ENCODE measurements at regions not wholly inside any gene's neighbourhood (a gene's known extent, or its start where the extent isn't known, plus 50 kb on each side); places are given as distances from the start of the nearest gene placed in this dataset.
"Not testable (repeated sequence)": the region's sequence is repeated elsewhere in the genome, so short reads cannot be mapped to it uniquely, and the experiment has no call there.

DNA sequence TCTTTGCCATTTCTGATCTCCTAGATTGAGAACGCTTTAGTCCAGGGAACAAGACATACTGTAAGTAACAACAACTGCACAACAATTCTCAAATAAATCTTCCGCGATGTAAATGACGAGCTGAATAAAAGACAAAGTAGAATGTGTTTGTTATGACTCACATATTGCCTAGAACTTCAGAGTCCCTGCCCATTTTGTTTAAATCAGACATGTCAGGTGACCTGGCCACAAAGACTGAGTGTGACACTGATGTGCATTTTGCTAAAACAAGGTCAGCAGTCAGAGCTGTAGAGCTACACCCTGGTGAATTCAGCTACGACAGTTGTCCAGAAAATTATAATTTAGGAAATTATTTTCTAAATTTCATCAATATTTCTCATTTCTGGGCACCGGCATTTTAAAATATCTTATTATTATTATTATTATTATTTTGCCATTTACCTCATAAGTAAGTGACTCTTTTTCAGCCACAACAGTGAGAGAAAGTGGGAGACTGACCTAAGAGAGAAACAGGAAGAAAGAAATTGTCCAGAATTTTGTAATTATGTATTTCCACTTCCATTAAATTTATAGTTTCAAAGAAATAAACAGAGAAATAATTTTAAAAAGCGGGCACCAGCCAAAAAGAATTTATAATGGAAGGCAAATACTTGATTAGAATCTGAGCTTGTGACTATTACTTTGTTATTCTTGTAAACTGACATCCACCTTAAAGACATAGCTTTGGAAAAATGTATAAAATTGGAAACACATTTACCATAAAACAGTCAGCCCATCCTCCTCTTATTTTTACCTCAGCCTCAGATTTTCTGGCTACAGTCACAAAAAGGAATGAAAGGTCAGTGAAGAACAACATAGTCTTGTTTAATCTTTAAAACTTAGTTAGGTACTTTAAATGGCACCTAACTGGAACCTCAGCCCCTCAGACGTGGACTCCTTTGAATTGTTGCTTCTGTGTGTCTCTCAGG lies 157.0 kb upstream of the CITED2 start:
- no peak for DNase-seq

- DNase-seq, result no peak
Observed at GRCh38 chr6:139530561-139530960, 156.1 kb upstream of the CITED2 start.

GRCh38 chr6:139529420-139529819 lies 155.0 kb upstream of the CITED2 start:
- DNase-seq, result no peak

DNA sequence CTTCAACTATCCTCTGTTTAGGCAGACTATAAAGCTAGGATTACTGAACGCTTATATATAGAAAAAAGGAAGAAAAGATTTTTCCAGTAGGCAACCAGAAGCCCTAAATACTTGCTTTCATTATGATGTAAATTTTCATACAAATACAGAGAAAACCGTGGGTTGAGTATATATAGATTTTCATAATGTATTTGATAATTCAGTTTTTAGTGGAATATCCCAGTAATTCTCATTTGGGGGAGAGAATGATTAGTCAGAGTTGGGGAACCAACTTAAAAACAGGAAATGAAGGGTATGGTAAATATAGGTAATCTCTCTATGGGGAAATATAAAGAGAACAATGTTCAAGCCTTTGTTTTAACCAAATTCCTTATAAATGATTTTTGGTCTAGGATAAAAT lies 154.0 kb upstream of the CITED2 start:
- no peak for DNase-seq

DNA sequence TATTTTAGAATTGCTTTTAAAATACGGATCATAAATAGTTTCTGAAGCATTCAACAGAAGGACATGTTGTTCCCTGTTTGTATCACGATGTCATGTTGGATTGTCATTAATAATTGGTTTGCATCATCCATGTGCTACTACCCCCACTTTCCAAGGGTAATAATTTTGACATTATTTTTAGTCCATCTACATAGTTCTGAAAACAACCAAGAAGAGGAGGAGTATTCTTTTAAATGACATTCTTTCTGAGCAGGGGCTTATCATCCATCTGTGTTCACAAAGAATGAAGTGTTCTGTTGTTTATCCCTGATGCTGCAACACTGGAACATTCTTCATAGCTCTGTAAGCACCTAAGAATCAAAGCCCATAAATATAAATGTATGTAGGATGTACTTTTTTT lies 151.0 kb upstream of the CITED2 start:
- DNase-seq, result no peak

- no peak for DNase-seq
Observed at GRCh38 chr6:139523986-139524385, 149.5 kb upstream of the CITED2 start.

GRCh38 chr6:139522511-139523220 lies 148.2 kb upstream of the CITED2 start:
- DNase-seq, result no peak

GRCh38 chr6:139521338-139521737 lies 146.9 kb upstream of the CITED2 start:
- DNase-seq, result no peak

DNA sequence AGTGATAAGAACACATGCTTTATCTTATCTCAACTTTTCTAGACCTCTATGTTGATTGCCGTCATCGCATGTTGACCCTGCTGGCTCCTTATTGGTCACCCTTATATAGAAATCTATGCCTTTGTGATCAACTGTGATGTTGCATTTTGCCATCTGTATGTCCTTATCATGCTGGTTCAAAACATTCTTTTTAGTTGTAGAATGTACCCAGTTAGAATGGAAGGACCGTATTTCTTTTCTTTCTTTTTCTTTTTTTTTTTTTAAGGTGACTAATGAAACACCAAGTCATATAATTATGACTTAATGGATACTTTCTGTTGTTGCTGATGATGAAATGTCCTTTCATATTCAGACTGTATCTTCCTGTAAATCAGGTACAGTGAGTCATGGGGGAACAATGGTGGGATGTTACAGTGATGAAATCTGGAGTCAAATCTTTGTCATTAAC lies 145.9 kb upstream of the CITED2 start:
- DNase-seq, result no peak

- DNase-seq, result no peak
Observed at GRCh38 chr6:139519571-139520031, 145.2 kb upstream of the CITED2 start.

GRCh38 chr6:139519097-139519496 lies 144.6 kb upstream of the CITED2 start:
- DNase-seq, result no peak

DNA sequence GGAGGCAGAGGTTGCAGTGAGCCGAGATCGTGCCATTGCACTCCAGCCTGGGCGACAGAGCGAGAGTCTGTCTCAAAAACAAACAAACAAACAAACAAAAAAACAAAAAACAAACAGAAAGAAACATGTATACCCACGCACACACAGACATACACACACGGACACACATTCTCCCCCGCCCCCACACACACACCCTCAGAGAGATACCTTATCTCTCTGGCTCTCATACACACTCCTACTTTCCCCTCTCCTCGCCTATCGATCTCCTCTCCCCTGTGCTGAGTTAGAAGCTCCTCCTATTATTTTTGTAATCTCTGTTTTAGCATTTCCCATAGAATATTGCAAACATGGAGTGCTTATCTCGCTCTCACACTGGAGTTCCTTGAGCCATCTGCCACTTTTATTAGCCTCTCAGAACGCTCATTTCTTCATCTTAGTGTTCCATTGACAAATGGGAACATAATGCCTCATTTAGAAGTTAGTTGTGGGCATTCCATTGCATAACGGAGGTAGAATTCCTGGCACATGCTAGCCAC lies 144.2 kb upstream of the CITED2 start:
- DNase-seq, result no peak

DNA sequence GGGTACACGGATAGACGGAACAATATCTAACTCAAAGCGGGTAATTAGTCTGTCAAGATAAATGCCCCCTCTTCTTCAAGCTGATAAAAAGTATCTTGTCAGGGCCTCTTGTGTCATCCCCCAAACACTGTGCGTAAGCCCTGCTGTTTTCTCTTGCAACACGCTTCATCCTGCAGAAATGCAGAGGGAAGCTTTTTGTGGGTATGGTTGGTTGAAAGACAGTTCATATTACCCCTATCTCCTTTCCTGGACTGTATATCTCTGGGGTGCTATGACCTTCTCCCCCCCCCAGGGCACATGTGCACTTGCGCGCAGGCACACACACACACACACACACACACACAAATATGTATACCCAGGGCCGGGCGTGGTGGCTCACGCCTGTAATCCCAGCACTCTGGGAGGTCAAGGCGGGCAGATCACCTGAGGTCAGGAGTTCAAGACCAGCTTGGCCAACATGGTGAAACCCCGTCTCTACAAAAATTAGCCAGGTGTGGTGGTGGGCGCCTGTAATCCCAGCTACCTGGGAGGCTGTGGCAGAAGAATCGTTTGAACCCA lies 143.6 kb upstream of the CITED2 start:
- DNase-seq, result not testable (repeated sequence)

GRCh38 chr6:139515511-139515910 lies 141.1 kb upstream of the CITED2 start:
- DNase-seq, result no peak

DNA sequence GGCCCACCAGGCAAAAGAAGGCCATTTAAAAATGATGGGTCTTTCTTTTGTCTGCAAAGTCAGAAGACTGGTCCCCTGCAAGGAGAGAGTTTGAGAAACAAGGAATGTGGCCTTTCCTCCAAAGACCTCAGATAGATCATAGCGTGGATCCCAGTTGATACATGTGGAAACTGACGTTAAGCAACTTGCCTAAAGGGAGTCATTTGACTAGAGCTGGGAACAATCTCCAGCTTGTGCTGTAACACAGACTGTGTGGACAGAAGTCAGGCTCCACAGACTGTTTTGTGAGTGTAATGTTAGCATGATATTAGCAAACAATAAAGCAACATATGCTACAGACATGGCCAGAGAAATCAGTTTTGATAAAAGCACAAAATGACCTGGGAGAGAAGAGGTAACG lies 140.4 kb upstream of the CITED2 start:
- no peak for DNase-seq

DNA sequence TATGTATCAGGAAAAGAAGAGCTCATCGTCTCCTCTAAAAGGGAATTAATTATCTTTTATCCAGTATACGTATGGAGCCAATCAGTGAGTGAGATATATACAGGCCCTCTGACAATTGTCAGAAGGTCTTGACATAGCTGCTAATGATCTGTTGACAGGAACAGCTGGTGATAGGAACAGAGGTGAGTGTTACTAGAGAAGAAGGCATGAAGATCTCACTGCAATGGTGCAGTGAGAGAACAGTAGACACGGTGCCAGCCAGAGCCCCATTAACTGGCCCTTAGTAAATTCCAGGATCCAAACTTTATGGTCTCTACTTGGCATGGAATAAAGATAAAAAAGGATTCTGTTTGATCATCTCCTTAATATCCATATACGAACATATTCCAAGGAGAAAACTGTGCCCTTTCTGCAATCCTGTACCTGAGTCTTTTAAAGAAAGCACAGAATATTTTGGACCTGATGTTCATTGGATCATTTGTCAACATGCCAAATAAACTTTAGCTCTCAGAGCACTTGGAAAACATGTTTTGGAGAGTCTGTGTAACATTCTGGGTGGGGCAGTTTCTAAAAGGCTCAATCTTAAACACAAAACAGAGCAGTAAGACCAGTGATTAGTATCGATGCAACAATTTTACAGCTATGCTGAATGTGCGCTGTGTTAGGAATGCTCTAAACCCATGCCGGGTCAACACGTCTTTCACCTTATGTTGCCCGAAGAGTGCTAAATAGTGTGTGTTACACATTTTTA lies 135.8 kb upstream of the CITED2 start:
- DNase-seq, result no peak

- no peak for DNase-seq
Observed at GRCh38 chr6:139509167-139509566, 134.7 kb upstream of the CITED2 start.

DNA sequence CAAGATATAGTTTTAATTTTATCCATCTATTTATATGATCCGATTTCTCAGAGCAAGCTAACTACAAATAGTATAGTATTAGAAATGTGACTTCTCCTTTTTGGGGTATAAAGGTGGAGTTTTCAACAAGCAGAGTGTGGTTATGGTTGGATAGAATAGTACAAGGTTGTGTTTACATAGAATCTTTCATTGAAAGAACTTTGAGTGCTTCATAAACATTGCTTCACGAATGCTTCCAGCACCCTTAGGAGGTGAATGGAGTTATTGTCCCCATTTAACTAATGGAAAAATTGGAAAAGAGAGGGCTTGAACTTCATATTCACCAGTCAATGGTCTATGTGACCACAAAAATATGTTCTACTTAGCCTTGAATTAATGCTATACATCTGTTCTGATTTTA lies 134.1 kb upstream of the CITED2 start:
- no peak for DNase-seq

DNA sequence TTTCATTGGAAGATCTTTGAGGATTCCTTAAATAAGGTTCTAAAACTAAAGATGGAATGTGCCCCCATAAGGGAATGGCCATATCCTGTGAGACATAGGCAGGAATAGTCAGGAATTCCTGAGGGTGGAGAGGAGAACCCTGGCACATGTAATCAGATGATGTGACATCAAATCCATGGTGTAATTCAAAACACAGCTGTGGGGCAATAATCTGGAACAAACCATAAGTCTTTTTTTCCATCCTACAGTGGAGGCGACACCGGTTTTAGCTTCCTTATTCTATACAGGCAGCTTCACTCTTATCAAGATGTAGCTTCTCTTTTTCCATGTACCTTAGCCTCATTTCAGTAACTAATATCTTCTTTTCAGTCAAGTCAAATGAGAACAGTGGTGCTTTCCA lies 133.6 kb upstream of the CITED2 start:
- DNase-seq, result no peak

DNA sequence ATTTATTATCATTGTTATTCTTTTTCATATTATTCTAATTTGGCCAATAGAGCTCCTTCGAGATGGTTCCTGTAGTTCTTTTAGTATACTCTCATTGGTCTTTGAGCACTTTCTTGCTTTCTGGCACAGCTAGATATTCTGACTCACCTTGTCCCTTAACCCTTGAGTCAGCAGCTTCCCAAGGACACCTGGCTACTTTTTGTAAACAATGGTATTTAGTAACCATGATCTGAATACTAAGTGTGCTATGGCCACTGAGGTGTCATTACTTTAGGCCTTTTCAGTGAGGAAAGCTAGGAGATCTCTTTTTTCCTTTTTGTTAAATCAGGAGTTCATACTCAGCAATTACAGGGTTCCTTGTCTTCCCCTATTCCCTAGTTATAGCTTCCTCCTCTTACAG lies 126.5 kb upstream of the CITED2 start:
- DNase-seq, result no peak

- DNase-seq, result no peak
Observed at GRCh38 chr6:139498715-139499114, 124.3 kb upstream of the CITED2 start.

DNA sequence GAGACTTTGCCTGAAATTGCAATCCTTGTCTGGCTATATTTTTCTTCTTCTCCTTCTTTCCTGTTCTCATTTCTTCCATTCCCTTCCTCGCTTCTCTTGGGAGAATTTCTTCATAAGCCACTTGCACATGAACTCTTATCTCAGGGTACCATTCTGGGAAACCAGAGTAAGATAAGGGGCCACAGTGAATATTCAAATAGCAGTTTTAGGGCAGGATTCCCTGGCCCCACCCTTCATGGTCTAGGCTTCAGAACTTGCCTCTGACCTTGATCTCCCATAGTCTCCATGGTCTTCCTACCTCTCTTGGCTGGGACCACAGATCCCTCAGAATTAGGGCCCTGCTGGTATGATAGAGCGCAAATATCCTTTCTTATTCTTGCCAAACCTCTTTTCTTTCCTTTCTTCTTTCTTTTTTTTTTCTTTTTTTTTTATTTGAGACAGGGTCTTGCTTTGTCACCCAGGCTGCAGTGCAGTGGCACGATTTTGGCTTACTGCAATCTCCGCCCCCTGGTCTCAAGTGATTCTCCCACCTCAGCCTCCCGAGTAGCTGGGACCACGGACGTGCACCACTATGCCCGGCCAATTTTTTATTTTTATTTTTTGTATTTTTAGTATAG lies 123.0 kb upstream of the CITED2 start:
- DNase-seq, result no peak

Measured in SHP77 (cell line).